GM12878 (cell line): ENCODE measurements at regions not wholly inside any gene's neighbourhood (a gene's known extent, or its start where the extent isn't known, plus 50 kb on each side); places are given as distances from the start of the nearest gene placed in this dataset.

Experiments used
- ATAC-seq: fragments of 200-7000 bp; cut with Tn5 transposase; 3 replicates; pipeline ENCODE4 v1.9.1; 2020; ENCODE audit warnings: mild to moderate bottlenecking, moderate library complexity
- BruUV-seq: library from RNA; stranded (reverse); fragments of 400-500 nt; replicated peaks from 2 replicates; lab custom pipeline; 2021; lab: Mats Ljungman, UMichigan
- CTCF ChIA-PET: fragments of 300-600 bp; sonication (Branson Sonifier 250); formaldehyde crosslinking; extraction: SDS; loops from one replicate; lab custom pipeline; 2021; ENCODE audit warnings: inconsistent platforms; lab: Yijun Ruan, JAX
- POLR2A ChIA-PET: fragments of 350-600 bp; formaldehyde crosslinking; extraction: SDS; loops from one replicate; lab custom pipeline; 2021; ENCODE audit warnings: inconsistent platforms; lab: Charles Lee
- RAD21 ChIA-PET: fragments of 300-600 bp; sonication (Branson Sonifier 250); formaldehyde crosslinking; loops from one replicate; lab custom pipeline; 2023; ENCODE audit warnings: antibody characterized with exemption; ENCODE audit not compliant: unreplicated experiment; lab: Charles Lee
- SMC1A ChIA-PET: fragments of 300-600 bp; sonication (Branson Sonifier 250); formaldehyde crosslinking; loops from one replicate; lab custom pipeline; 2023; ENCODE audit not compliant: unreplicated experiment, uncharacterized antibody; lab: Charles Lee
- DNase-seq: peaks from one replicate; pipeline ENCODE4 v3.0.0-alpha.2; 2011; ENCODE audit warnings: low read depth, low spot score
- FAIRE-seq: peaks from 3 replicates; lab custom pipeline; 2011; peaks lifted over from hg19 to GRCh38; lab: Jason Lieb, UNC
- H2AFZ ChIP-seq: 2 replicates; pipeline ENCODE4 v1.6.0; 2011; ENCODE audit warnings: low read depth, low read length, control low read depth; ENCODE audit not compliant: control insufficient read depth
- H3K27ac ChIP-seq: 2 replicates; pipeline ENCODE4 v1.5.1; 2011; ENCODE audit warnings: control low read depth; ENCODE audit not compliant: control insufficient read depth, insufficient read depth
- H3K27me3 ChIP-seq, 2 experiments: replicated peaks in 1 of 2; 2 replicates each; pipeline versions ENCODE4 v1.6.0 to v1.6.1; 2011; ENCODE audit warnings: low read length in 1 of 2; ENCODE audit not compliant: control insufficient read depth in 2 of 2, insufficient read depth in 2 of 2
- H3K36me3 ChIP-seq, 2 experiments: 2 replicates each; pipeline ENCODE4 v1.5.1; 2011; ENCODE audit warnings: low read length in 1 of 2; ENCODE audit not compliant: control insufficient read depth in 2 of 2, insufficient read depth in 2 of 2
- H3K4me1 ChIP-seq: 2 replicates; pipeline ENCODE4 v1.6.1; 2011; ENCODE audit warnings: mild to moderate bottlenecking, low read length, moderate library complexity, mixed read lengths; ENCODE audit not compliant: control insufficient read depth, insufficient read depth
- H3K4me2 ChIP-seq: 2 replicates; pipeline ENCODE4 v1.6.0; 2011; ENCODE audit warnings: control low read depth; ENCODE audit not compliant: control insufficient read depth, insufficient read depth
- H3K4me3 ChIP-seq: fragments of 200-600 bp; sonication (generic); 2 replicates; pipeline ENCODE4 v1.5.1; 2016
- H3K79me2 ChIP-seq: 2 replicates; pipeline ENCODE4 v1.6.0; 2011; ENCODE audit warnings: low read length; ENCODE audit not compliant: control insufficient read depth, insufficient read depth
- H3K9ac ChIP-seq: 2 replicates; pipeline ENCODE4 v1.8.0; 2011; ENCODE audit warnings: low read length, control low read depth, mixed read lengths; ENCODE audit not compliant: control insufficient read depth, insufficient read depth
- H3K9me3 ChIP-seq: replicated peaks from 3 replicates; pipeline ENCODE4 v1.5.1; 2011; ENCODE audit warnings: mild to moderate bottlenecking, low read length; ENCODE audit not compliant: control insufficient read depth, insufficient read depth
- H4K20me1 ChIP-seq: 2 replicates; pipeline ENCODE4 v1.6.0; 2011; ENCODE audit not compliant: control insufficient read depth, insufficient read depth
- BCL3 ChIP-seq: IDR thresholded peaks from 2 replicates; pipeline ENCODE4 v1.6.1; 2011; ENCODE audit warnings: borderline replicate concordance, low read depth, mild to moderate bottlenecking, moderate library complexity, low read length; ENCODE audit not compliant: insufficient read depth, poor library complexity, severe bottlenecking
- CHD4 ChIP-seq: fragments of 200-600 bp; sonication (generic); IDR thresholded peaks from 2 replicates; pipeline ENCODE4 v1.6.1; 2016; ENCODE audit warnings: mild to moderate bottlenecking
- EED ChIP-seq: sonication (generic); IDR thresholded peaks from 2 replicates; pipeline ENCODE4 v1.6.1; 2016; ENCODE audit warnings: antibody characterized with exemption, low read depth
- ETV6 ChIP-seq, 2 experiments: fragments of 450-650 bp in 1 of 2; IDR thresholded peaks in 1 of 2; conservative IDR thresholded peaks in 1 of 2; 2 replicates each; pipeline ENCODE4 v1.6.1; 2014; ENCODE audit warnings: antibody characterized with exemption in 1 of 2, borderline replicate concordance in 1 of 2, low read depth in 1 of 2, mild to moderate bottlenecking in 1 of 2, moderate library complexity in 1 of 2
- MTA2 ChIP-seq: fragments of 450-650 bp; IDR thresholded peaks from 2 replicates; pipeline ENCODE4 v1.6.1; 2016; ENCODE audit warnings: low read depth, mild to moderate bottlenecking, moderate library complexity
- NFXL1 ChIP-seq: fragments of 450-650 bp; IDR thresholded peaks from 2 replicates; pipeline ENCODE4 v1.6.1; 2017; ENCODE audit warnings: antibody characterized with exemption, mild to moderate bottlenecking, borderline replicate concordance
- PBX3 ChIP-seq: IDR thresholded peaks from 2 replicates; pipeline ENCODE4 v1.6.1; 2011; ENCODE audit warnings: mild to moderate bottlenecking, low read depth, low read length, moderate library complexity; ENCODE audit not compliant: insufficient replicate concordance
- POLR2A ChIP-seq: IDR thresholded peaks from 2 replicates; pipeline ENCODE4 v1.6.1; 2011; ENCODE audit warnings: low read depth, mild to moderate bottlenecking, low read length
- RELB ChIP-seq: fragments of 450-650 bp; IDR thresholded peaks from 2 replicates; pipeline ENCODE4 v1.6.1; 2017; ENCODE audit warnings: low read depth, mild to moderate bottlenecking, moderate library complexity
- ZBTB11 ChIP-seq: fragments of 450-650 bp; formaldehyde crosslinking; IDR thresholded peaks from 2 replicates; pipeline ENCODE4 v1.5.0; 2022; ENCODE audit warnings: mild to moderate bottlenecking, missing genetic modification characterization
- ZBTB40 ChIP-seq: fragments of 450-650 bp; IDR thresholded peaks from 2 replicates; pipeline ENCODE4 v1.6.1; 2016; ENCODE audit warnings: mild to moderate bottlenecking, moderate library complexity, borderline replicate concordance
- ZNF24 ChIP-seq: fragments of 450-650 bp; IDR thresholded peaks from 2 replicates; pipeline ENCODE4 v1.6.1; 2017; ENCODE audit warnings: antibody characterized with exemption, mild to moderate bottlenecking
- ZZZ3 ChIP-seq: IDR thresholded peaks from 2 replicates; pipeline ENCODE4 v1.6.1; 2011; ENCODE audit warnings: low read depth; ENCODE audit not compliant: control insufficient read depth, insufficient read length
- WGBS: methylation state at CpG from one replicate; pipeline ENCODE4 v1.1.6; 2016; ENCODE audit warnings: low lambda C conversion rate; ENCODE audit not compliant: insufficient replicate concordance, insufficient coverage; ENCODE audit errors: missing lambda C conversion rate; 5-methylcytosine and 5-hydroxymethylcytosine counted together
- in situ Hi-C: fragments of 300-500 bp; cut with MboI; formaldehyde crosslinking; loops from 9 replicates; pipeline ENCODE4 v1.14.3; 2018; ENCODE audit warnings: mixed read lengths
- intact Hi-C: fragments of 100-400 bp; cut with micrococcal nuclease; formaldehyde crosslinking; loops from one replicate; pipeline ENCODE4 v1.14.2; 2022; ENCODE audit not compliant: unreplicated experiment

- POLR2A ChIA-PET, result no interaction called here
- SMC1A ChIA-PET, result no interaction called here
- no TSS peak for BruUV-seq
- CTCF ChIA-PET, result no interaction called here
- WGBS, result 0% methylated on average over 4 of the region's 4 CpGs
- DNase-seq, result no peak
- no peak overlapping the region for H3K9ac ChIP-seq
- no peaks in the 10 kb centered on the region for H3K79me2 ChIP-seq
- RAD21 ChIA-PET, result no interaction called here
- no peaks in the 10 kb centered on the region for H3K9me3 ChIP-seq
- no peak for FAIRE-seq
- no peak overlapping the region for H2AFZ ChIP-seq
- H4K20me1 ChIP-seq, result no peaks in the 10 kb centered on the region
- intact Hi-C loops (no loop called here), in situ Hi-C loops (no loop called here)
- no peak overlapping the region for H3K27ac ChIP-seq
- no peak overlapping the region for H3K4me2 ChIP-seq
- no peak overlapping the region for H3K4me3 ChIP-seq
- ATAC-seq, result no peak
- H3K4me1 ChIP-seq, result no peaks in the 10 kb centered on the region
- peaks cover 0 to 1% of the 10 kb centered on the region in 2 experiments; a peak in 3 of 4 replicates for H3K27me3 ChIP-seq
- H3K36me3 ChIP-seq, result no peaks in the 10 kb centered on the region
- TF ChIP-seq MTA2 (no peak), ZBTB40 (no peak), POLR2A (no peak), BCL3 (no peak), EED (no peak), CHD4 (no peak), ZBTB11 (no peak), RELB (no peak), ETV6 (conservative IDR thresholded peaks at IDR 0.05 in 1 of 2, IDR thresholded peaks at IDR 0.05 in 1 of 2; ENCODE audit: borderline replicate concordance in 1 of 2, low read depth in 1 of 2) (no peak), ZZZ3 (no peak), PBX3 (no peak), NFXL1 (no peak), ZNF24 (no peak)
These were observed 185.1 kb upstream of the SYT13 start for GRCh38 chr11:45471266-45471665.
